Lung (tissue), 11 donors: ENCODE measurements at regions not wholly inside any gene's neighbourhood (a gene's known extent, or its start where the extent isn't known, plus 50 kb on each side); places are given as distances from the start of the nearest gene placed in this dataset.

ENCODE experiments used
- ATAC-seq: fragments of 200-7000 bp; cut with Tn5 transposase; one replicate; pipeline ENCODE4 v1.9.1; 2020; ENCODE audit warnings: moderate number of reproducible peaks; ENCODE audit not compliant: insufficient read depth, low FRiP score
- DNase-seq, 3 donors: peaks; one replicate each; pipeline ENCODE4 v3.0.0-alpha.2; 2013 to 2017
- H3K27ac ChIP-seq, 2 donors: one replicate each; pipeline ENCODE4 v1.5.1; 2013; ENCODE audit warnings: mild to moderate bottlenecking in 2 of 2, moderate library complexity in 2 of 2, control low read depth in 1 of 2, inconsistent platforms in 1 of 2, low read depth in 1 of 2, low read length in 1 of 2
- H3K27me3 ChIP-seq, 3 donors: one replicate each; pipeline ENCODE4 v1.5.1; 2013; ENCODE audit warnings: low read length in 2 of 3; ENCODE audit not compliant: control insufficient read depth in 3 of 3, insufficient read depth in 3 of 3
- H3K36me3 ChIP-seq, 4 donors: one replicate each; pipeline ENCODE4 v1.5.1; 2013; ENCODE audit warnings: low read length in 4 of 4, mild to moderate bottlenecking in 1 of 4, moderate library complexity in 1 of 4; ENCODE audit not compliant: control insufficient read depth in 4 of 4, insufficient read depth in 4 of 4
- H3K4me1 ChIP-seq, 5 donors: one replicate each; pipeline ENCODE4 v1.5.1; 2013; ENCODE audit warnings: low read length in 5 of 5, mild to moderate bottlenecking in 2 of 5, moderate library complexity in 1 of 5; ENCODE audit not compliant: control insufficient read depth in 5 of 5, insufficient read depth in 5 of 5
- H3K4me3 ChIP-seq: one replicate; pipeline ENCODE4 v1.5.1; 2013; ENCODE audit warnings: mild to moderate bottlenecking, control low read depth, moderate library complexity
- H3K9ac ChIP-seq, 2 donors: one replicate each; pipeline ENCODE4 v1.5.1; 2013; ENCODE audit warnings: low read length in 2 of 2, control low read depth in 1 of 2; ENCODE audit not compliant: insufficient read depth in 1 of 2
- H3K9me3 ChIP-seq, 4 donors: one replicate each; pipeline ENCODE4 v1.5.1; 2013; ENCODE audit warnings: low read length in 3 of 4, mild to moderate bottlenecking in 1 of 4, moderate library complexity in 1 of 4; ENCODE audit not compliant: control insufficient read depth in 4 of 4, insufficient read depth in 3 of 4
- CTCF ChIP-seq: IDR thresholded peaks from 2 replicates; pipeline ENCODE4 v1.5.1; 2012; ENCODE audit warnings: mild to moderate bottlenecking; ENCODE audit errors: control extremely low read depth, extremely low read depth
- whole genome bisulfite sequencing, 2 donors: extraction: QIAGEN DNeasy Blood & Tissue Kit; methylation state at CpG; one replicate each; pipeline ENCODE4 v1.1.7; 2013; 5-methylcytosine and 5-hydroxymethylcytosine counted together
- donor health status: control.
- donor health status: control.
- donor health status: Bipolar disorder and iron deficiency.
- donor health status: healthy.
- donor health status: DM: yes; HTN: yes; CAD: no.

GRCh38 chr18:49681387-49681786 is 119.5 kb downstream of the LIPG start:
- peaks cover 0 to 12% (median 0%) of the 10 kb centered on the region in 5 donors for H3K4me1 ChIP-seq
- ATAC-seq = no peak
- no peak overlapping the region for H3K4me3 ChIP-seq
- no peak for DNase-seq
- H3K9me3 ChIP-seq = no peaks in the 10 kb centered on the region
- H3K36me3 ChIP-seq = no peaks in the 10 kb centered on the region
- no peak for TF ChIP-seq CTCF
- 74 to 82% methylated on average over 4 of the region's 4 CpGs for WGBS, 2 donors
- H3K27me3 ChIP-seq = no peaks in the 10 kb centered on the region
- no peak overlapping the region for H3K27ac ChIP-seq
- H3K9ac ChIP-seq = no peak overlapping the region

GRCh38 chr18:49678440-49678839 is 116.6 kb downstream of the LIPG start:
- H3K9ac ChIP-seq = no peak overlapping the region
- no peaks in the 10 kb centered on the region for H3K27me3 ChIP-seq
- H3K4me3 ChIP-seq = no peak overlapping the region
- H3K9me3 ChIP-seq = peaks cover 0 to 1% (median 0%) of the 10 kb centered on the region in 4 donors
- H3K4me1 ChIP-seq = peaks cover 0 to 5% (median 0%) of the 10 kb centered on the region in 5 donors
- WGBS, 2 donors = 91 to 92% methylated on average over 3 of the region's 3 CpGs
- no peak overlapping the region for H3K27ac ChIP-seq
- no peaks in the 10 kb centered on the region for H3K36me3 ChIP-seq
- ATAC-seq = no peak
- no peak for DNase-seq
- TF ChIP-seq CTCF = no peak

- Histone ChIP-seq H3K9ac (no peak overlapping the region), H3K36me3 (no peaks in the 10 kb centered on the region), H3K9me3 (peaks cover 0 to 1% (median 0%) of the 10 kb centered on the region in 4 donors), H3K4me1 (peaks cover 0 to 8% (median 0%) of the 10 kb centered on the region in 5 donors), H3K27me3 (no peaks in the 10 kb centered on the region), H3K27ac (no peak overlapping the region), H3K4me3 (no peak overlapping the region)
- DNase-seq (no peak), ATAC-seq (no peak)
- no peak for TF ChIP-seq CTCF
- WGBS, 2 donors = 66 to 67% methylated on average over 10 of the region's 10 CpGs
Observed at GRCh38 chr18:49677762-49678413, 116.0 kb downstream of the LIPG start.

- 86 to 91% methylated on average over 4 of the region's 4 CpGs for WGBS, 2 donors
- DNase-seq = no peak
- Histone ChIP-seq H3K4me3 (no peak overlapping the region), H3K27ac (no peak overlapping the region), H3K9ac (no peak overlapping the region), H3K36me3 (no peaks in the 10 kb centered on the region), H3K27me3 (no peaks in the 10 kb centered on the region), H3K9me3 (peaks cover 0 to 1% (median 0%) of the 10 kb centered on the region in 4 donors), H3K4me1 (peaks cover 0 to 5% (median 0%) of the 10 kb centered on the region in 5 donors)
- ATAC-seq = no peak
- no peak for TF ChIP-seq CTCF
Observed at GRCh38 chr18:49677081-49677480, 115.2 kb downstream of the LIPG start.
